ACC112 (cell line): ENCODE measurements at regions not wholly inside any gene's neighbourhood (a gene's known extent, or its start where the extent isn't known, plus 50 kb on each side); places are given as distances from the start of the nearest gene placed in this dataset.

ENCODE experiments used
- H2AFZ ChIP-seq: fragments of 200-600 bp; sonication (generic); one replicate; pipeline ENCODE4 v1.6.0; 2017; ENCODE audit warnings: antibody characterized with exemption, low read length; ENCODE audit not compliant: unreplicated experiment
- H3K27ac ChIP-seq: fragments of 200-600 bp; sonication (generic); 2 replicates; pipeline ENCODE4 v1.5.1; 2014; ENCODE audit warnings: low read depth, mild to moderate bottlenecking, antibody characterized with exemption, low read length, moderate library complexity
- H3K27me3 ChIP-seq: fragments of 200-600 bp; sonication (generic); 2 replicates; pipeline ENCODE4 v1.6.1; 2014; ENCODE audit warnings: mild to moderate bottlenecking, antibody characterized with exemption, low read length, moderate library complexity, mixed read lengths; ENCODE audit not compliant: insufficient read depth
- H3K36me3 ChIP-seq: fragments of 200-600 bp; sonication (generic); 2 replicates; pipeline ENCODE4 v1.6.1; 2016; ENCODE audit warnings: mild to moderate bottlenecking, antibody characterized with exemption, low read length, moderate library complexity, mixed read lengths; ENCODE audit not compliant: insufficient read depth
- H3K4me1 ChIP-seq: fragments of 200-600 bp; sonication (generic); one replicate; pipeline ENCODE4 v1.6.1; 2016; ENCODE audit warnings: low read length, mixed read lengths; ENCODE audit not compliant: insufficient read depth, unreplicated experiment, control insufficient read depth
- H3K4me3 ChIP-seq: fragments of 200-600 bp; sonication (generic); 2 replicates; pipeline ENCODE4 v1.5.1; 2014; ENCODE audit warnings: mild to moderate bottlenecking, low read depth, low read length
- H3K79me2 ChIP-seq: fragments of 200-600 bp; sonication (generic); one replicate; pipeline ENCODE4 v1.6.0; 2016; ENCODE audit warnings: low read length; ENCODE audit not compliant: control insufficient read depth, unreplicated experiment, insufficient read depth

GRCh38 chr3:46080124-46080968 lies 53.1 kb upstream of the XCR1 start:
- no peaks in the 10 kb centered on the region for H3K4me1 ChIP-seq

GRCh38 chr3:46078712-46079400 lies 51.6 kb upstream of the XCR1 start:
- H3K27ac ChIP-seq = no peak overlapping the region

More at GRCh38 chr3:46080124-46080968, 53.1 kb upstream of the XCR1 start:
- Histone ChIP-seq H3K36me3 (no peaks in the 10 kb centered on the region), H3K27me3 (no peaks in the 10 kb centered on the region), H2AFZ (no peak overlapping the region), H3K4me3 (no peak overlapping the region), H3K27ac (no peak overlapping the region), H3K79me2 (no peaks in the 10 kb centered on the region)

More at GRCh38 chr3:46078712-46079400, 51.6 kb upstream of the XCR1 start:
- H3K4me1 ChIP-seq = no peaks in the 10 kb centered on the region
- H3K36me3 ChIP-seq = no peaks in the 10 kb centered on the region
- peak overlapping the region; percentile 61 for H3K4me3 ChIP-seq
- peak overlapping the region; percentile 72 for H2AFZ ChIP-seq
- H3K27me3 ChIP-seq = no peaks in the 10 kb centered on the region
- no peaks in the 10 kb centered on the region for H3K79me2 ChIP-seq
